ENCODE measurements at regions not wholly inside any gene's neighbourhood (a gene's known extent, or its start where the extent isn't known, plus 50 kb on each side); places are given as distances from the start of the nearest gene placed in this dataset.

DNA sequence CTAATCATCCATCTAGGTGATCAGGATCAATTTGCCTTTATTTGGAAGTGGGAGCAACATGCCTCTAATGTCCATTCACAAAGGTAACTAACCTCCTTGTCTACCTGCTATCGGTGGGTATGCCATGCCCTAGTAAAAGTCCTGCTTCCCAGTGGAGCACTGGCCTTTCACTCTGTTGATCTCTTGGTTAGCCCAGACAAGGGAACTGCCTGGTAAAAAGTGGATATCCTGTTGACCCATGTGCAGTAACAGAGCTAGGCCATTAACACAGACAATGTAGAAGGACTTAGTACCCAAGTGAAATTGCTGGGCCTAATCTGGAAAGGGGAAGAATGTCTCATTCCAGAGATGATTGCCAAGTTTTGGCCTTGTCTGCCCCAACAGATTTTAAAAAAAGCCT lies 171.5 kb upstream of the CSNK1A1L start:
- no peak for DNase-seq (ENCODE audit: extremely low read depth, low read depth)
- TF ChIP-seq, protein P1, sequence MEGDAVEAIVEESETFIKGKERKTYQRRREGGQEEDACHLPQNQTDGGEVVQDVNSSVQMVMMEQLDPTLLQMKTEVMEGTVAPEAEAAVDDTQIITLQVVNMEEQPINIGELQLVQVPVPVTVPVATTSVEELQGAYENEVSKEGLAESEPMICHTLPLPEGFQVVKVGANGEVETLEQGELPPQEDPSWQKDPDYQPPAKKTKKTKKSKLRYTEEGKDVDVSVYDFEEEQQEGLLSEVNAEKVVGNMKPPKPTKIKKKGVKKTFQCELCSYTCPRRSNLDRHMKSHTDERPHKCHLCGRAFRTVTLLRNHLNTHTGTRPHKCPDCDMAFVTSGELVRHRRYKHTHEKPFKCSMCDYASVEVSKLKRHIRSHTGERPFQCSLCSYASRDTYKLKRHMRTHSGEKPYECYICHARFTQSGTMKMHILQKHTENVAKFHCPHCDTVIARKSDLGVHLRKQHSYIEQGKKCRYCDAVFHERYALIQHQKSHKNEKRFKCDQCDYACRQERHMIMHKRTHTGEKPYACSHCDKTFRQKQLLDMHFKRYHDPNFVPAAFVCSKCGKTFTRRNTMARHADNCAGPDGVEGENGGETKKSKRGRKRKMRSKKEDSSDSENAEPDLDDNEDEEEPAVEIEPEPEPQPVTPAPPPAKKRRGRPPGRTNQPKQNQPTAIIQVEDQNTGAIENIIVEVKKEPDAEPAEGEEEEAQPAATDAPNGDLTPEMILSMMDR (IDR thresholded peaks at IDR 0.05; ENCODE audit: low read depth, low read length): no peak

DNA sequence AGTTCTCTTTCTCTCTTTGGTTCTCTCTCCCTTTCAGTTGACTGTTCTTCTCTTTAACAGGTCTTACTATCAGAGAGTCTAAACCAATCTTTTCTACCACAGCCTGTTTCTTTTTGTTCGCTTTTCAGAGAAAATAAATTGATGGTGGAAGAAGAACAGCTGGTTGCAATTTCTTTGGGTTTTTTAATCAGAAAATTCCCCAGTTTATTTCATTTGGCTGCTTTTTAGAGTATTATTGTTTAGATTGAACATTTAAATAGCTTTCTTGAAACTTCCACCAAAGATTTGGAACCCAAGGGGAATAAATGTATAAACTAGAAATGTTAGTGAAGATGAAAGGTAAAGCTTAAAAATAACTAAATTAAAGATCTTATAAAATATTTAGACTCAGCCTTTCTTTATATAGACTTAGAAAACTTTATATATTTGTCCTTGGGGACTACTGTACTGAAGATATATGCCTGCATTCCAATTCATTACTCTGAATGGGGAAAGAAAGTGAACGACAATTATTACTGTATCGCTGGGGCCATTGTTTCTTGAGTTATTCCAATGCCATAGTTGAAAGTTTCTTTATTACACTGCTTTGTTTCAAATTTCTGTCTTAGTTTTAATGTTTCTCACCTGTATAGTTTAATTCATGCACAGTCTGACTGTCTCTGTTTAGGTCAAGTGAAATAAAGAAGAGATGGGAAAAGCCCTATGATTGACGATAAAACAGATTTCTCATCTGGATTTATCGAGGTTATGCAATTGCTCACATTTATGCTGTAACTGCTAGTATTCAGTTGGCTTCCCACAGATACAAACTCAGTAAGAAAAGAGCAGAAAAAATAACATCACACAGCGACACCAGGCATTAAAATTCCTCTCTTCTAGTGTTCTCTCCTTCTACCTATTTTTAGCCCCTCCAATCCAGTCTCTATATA lies 169.4 kb upstream of the CSNK1A1L start:
- TF ChIP-seq, protein P1 (IDR thresholded peaks at IDR 0.05; ENCODE audit: low read depth, low read length): no peak
- DNase-seq (ENCODE audit: extremely low read depth, low read depth): no peak

DNA sequence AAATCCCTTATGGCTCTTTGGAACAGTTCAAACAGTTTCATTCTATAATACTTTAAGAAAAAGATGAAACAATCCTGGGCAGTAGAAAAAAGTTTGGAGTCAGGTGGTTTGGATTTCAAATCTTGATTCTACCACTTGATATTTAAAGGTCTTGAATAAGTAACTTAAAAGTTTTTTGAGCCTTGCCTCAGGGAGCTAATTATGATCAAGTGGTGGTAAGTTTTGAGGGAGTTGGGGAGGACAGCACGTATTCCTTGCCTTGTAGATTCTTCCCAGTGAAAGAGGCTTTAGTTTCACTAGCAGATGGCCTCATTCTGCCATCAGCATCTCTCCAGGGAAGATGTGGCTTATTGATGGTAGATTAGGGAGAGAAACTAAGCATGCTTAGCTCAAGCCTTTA lies 168.4 kb upstream of the CSNK1A1L start:
- TF ChIP-seq, protein P1 (IDR thresholded peaks at IDR 0.05; ENCODE audit: low read depth, low read length): no peak
- DNase-seq (ENCODE audit: extremely low read depth, low read depth): no peak

DNA sequence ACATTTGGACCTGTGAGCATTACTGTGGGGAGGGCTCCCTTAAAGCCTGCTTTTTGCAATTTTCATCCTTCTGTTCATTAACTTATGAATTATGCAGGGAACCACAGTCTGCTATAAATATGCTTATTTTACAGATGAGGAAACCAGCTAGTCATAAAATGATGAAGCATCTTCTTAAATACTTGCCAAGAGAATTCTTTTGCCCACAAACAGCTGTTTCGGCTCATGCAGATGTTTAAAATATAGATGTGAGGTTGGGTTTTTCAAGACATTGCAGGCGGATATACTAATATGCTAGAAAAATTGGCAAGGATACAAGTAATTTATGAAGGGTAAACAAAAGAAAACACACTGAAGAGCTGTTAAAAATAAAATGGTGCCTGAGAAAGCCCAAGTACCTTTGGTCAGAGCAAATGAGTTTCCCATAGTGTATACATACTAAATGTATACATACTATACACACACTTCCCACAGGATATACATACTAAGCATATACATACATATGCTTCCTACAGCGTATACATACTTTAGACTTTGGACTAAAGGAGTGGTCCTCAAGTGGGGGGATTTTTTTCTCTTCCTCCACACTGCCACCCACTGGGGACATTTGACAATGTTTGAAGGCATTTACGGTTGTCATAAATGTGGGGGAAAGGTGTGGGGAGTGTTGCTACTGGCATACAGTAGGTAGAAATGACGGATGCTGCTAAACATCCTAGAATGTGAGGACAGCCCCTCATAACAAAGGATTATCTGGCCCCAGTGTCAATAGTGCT lies 164.9 kb upstream of the CSNK1A1L start:
- TF ChIP-seq, protein P1 (IDR thresholded peaks at IDR 0.05; ENCODE audit: low read depth, low read length): no peak
- DNase-seq (ENCODE audit: extremely low read depth, low read depth): no peak

DNA sequence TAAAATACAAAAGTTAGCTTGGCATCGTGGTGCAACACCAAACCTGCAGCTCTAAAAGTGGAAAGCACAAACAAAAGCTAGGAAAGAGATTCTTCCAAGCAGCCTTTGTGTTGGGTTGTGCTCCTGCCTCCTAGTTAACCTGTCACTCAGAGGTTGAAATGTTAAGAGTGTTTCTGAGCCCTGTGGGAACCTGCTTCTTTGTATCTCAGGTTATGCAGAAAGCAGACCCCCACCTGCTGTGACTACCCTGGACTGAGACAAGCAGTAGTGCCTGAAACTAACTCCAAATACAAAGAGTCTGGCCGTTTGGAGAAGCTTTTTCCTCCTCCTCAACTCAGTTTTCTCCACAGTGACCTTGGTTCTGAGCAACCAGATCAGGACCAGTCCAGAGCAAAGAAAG lies 158.4 kb upstream of the CSNK1A1L start:
- TF ChIP-seq, protein P1 (IDR thresholded peaks at IDR 0.05; ENCODE audit: low read depth, low read length): no peak

DNA sequence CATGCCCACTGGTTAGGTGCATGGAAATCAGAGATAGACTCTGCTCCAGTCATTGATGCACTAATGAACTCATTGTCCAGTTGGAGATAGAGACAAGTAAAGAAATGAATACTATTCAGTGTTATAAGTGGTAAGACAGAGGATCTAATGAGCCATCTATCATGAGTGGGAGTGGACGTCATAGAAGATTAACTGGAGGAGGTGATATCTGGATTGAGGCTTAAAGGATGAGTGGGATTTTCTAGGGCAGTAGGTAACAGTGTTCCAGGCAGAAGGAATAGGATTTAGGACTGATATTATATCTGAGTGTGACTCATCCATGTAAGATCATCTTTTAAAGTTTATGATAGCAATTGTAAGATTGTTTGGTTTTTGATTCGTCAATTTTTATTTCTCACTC lies 152.2 kb upstream of the CSNK1A1L start:
- TF ChIP-seq, protein P1 (IDR thresholded peaks at IDR 0.05; ENCODE audit: low read depth, low read length): no peak
- DNase-seq (ENCODE audit: extremely low read depth, low read depth): no peak

More for the DNA sequence above, 158.4 kb upstream of the CSNK1A1L start:
- DNase-seq (ENCODE audit: extremely low read depth, low read depth): no peak

DNA sequence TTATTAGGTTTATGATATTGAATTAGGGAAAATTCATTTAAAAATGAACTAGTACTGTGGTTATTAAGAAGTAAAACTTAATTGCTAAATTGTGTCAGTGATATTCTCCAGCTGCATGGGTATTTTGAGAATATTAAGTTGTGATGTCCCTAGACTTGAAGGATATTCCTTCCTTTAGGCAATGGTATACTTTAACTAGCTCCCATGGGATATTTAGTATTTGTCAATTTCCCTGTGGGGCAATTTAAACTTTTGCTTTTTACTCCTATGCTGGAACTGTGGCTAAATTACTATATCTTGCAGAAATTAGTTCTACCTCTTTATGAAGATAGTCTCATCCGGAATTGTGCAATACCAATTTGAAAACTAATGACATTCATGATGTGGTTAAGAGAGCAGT lies 151.6 kb upstream of the CSNK1A1L start:
- TF ChIP-seq, protein P1 (IDR thresholded peaks at IDR 0.05; ENCODE audit: low read depth, low read length): no peak
- DNase-seq (ENCODE audit: extremely low read depth, low read depth): no peak
